GM21529 (cell line): ENCODE measurements at regions not wholly inside any gene's neighbourhood (a gene's known extent, or its start where the extent isn't known, plus 50 kb on each side); places are given as distances from the start of the nearest gene placed in this dataset.

ENCODE experiments used
- ATAC-seq: cut with Tn5 transposase; IDR thresholded peaks from one replicate; pipeline ENCODE4 v1.9.1; 2021; ENCODE audit not compliant: unreplicated experiment

DNA sequence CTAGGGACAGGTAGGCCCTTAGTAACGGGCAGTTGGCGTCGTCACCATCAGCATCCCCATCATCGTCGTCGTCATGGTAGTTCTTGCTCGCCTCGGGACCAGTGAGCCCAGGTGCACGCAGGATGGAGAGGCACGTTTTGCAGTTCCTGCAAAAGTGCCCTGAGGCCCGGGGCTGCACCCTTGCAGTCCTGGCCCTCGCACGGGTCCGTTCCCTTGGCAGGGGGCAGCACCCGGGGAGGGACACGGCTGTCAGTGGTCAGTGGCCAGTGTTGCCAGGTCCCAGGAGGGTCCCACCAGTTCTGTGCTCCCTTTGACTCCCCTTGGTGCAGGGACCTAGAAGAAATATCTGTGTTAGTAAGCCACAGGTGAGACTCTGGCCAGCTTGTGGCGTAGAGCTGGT is 243.9 kb upstream of the CIBAR2 start:
- ATAC-seq, result no peak

DNA sequence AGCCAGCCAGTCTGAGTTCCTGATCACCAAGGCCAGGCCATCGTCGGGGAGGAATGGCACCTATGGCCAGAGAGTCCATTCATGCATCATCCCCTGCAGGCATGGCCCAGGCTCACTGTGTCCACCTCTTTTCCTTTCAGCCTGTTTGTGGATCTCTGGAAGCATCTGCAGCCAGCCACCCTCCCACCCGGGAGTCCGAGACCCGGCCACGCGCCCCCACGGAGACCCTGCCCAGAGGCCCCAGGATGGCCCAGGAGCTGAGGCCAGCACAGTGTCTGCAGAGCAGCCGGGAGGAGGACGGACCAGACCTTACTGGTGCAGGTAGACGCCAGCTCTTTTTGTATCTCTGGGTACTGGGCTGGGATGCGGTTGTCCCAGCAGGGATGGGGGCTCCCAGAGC is 245.1 kb upstream of the CIBAR2 start:
- no peak for ATAC-seq

DNA sequence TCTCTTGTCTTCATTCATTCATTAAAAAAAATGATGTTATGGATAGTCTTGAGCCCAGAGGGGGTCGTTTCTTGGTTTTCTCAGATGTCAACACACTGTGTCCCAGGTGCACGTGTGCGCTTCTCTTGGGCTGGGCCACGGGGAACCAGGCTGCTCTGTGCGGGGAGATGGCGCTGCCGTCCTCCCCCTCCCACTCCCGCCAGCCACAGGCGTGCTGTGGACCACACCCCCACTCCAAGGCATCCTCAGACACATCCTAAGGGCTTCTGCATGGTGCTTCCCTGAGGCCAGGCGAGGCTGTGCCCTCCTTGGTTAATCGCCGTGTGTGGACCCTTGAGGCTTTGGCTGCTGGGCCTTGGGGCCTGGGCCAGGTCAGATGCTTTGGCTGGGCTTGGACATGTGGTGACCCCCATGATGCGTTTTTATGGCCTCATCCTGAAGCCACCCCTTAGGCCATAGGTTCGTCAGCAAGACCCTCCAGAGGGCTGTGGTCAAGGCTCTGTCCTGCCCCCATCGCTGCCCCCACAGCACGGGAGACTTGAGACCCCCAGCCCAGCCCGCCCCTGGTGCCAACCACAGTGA is 245.7 kb upstream of the CIBAR2 start:
- ATAC-seq, result no peak

DNA sequence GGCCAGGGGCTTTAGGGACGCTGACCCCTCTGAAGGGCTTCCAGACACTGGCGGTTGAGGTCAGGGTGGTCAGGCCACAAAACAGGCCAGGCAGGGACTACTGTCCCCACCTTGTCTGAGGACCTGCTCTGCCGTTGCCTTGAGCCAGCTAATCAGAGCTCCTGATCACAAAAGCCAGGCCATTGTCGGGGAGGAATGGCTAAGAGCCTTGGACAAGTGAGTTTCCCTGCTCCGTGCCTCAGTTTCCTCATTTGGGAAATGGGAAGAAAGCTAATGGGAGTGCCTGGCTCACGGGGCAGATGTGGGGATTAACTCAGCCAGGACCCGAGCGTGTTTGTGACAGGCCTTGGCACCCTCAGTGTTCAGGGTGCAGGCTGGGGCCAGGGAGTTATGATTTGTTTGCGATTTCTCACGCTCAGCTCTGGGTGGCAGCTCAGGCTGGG is 246.5 kb upstream of the CIBAR2 start:
- no peak for ATAC-seq

- no peak for ATAC-seq
These were observed 247.0 kb upstream of the CIBAR2 start for GRCh38 chr16:85359147-85359822.

GRCh38 chr16:85360323-85361277 is 248.3 kb upstream of the CIBAR2 start:
- ATAC-seq, result no peak

- ATAC-seq, result no peak
These were observed 249.3 kb upstream of the CIBAR2 start for GRCh38 chr16:85361441-85362118.

GRCh38 chr16:85362443-85362842 is 250.2 kb upstream of the CIBAR2 start:
- no peak for ATAC-seq

DNA sequence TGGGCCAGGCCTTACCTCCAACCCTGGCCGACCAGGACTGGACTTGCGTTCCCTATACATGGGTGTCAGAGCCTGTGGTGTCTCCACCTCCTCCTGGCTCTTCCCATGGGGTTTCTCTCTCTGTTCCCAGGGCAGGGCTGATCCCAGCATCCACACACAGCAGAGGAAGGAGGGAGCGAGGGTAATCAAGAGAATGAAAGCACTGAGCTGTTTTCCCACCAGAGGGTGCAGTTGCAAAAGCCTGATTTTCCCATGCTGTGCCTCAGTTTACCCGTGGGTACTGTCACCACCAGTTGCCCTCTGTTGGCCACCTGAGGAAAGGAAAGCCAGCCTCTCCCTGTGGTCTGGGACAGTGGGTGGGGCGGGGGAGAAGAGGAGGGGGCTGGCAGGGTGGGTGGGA is 249.7 kb upstream of the GSE1 start:
- no peak for ATAC-seq

- ATAC-seq, result no peak
These were observed 249.2 kb upstream of the GSE1 start for GRCh38 chr16:85363881-85364280.

- no peak for ATAC-seq
These were observed 248.6 kb upstream of the GSE1 start for GRCh38 chr16:85364323-85365040.

DNA sequence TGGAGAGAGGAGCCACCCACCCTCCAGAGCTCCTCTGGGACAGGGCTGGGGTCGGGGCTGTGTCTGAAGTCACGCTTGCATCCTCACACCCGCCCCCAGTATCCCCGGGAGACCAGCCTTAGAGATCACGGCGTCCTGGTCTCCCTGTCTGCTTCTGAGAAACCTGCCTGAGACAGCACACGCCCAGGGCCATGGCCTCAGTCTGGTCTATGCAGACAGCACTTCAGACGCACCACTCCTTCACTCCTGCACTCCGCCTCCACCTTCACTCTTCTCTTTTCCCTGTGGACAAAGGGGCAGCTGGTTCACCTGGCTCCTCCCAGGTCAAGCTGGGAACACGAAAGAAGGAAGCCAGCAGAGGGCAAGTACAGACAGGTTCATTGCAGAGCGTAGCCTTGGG is 248.0 kb upstream of the GSE1 start:
- no peak for ATAC-seq

DNA sequence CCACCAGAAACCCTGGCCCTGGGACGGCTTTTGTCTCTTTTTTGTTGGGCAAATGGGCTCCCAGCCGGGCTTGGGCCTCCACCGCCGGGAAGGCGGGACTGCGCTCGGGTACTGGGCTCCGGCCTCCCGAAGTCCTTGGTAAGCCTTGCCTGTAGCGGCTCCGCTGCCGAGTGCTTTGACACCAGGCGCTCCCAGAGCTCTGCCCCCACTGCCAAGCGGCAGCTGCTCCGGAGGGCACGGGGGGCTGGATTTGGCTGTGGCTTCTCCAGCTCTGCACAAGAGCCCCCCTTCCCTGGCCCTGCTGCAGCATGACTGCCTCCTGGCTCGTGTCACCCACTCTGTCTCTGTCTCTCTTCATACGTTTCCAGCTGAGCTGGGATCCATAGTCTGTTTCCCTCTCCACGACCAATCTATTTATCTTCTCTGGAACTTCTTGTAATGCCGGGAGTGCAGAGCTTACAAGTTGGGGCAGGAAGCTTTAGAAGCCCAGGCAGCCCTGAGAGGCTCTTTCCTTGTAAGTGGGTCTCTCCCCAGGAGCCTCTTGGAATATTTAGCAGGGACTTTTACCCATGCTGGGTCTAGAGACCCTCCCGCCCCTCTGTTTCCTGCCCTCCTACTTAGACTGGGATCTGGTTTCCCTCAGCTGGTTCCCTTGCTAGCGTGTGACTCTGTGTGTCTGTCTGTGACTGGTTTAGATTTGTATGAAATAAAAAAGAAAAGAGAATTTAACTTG is 246.9 kb upstream of the GSE1 start:
- ATAC-seq, result no peak

DNA sequence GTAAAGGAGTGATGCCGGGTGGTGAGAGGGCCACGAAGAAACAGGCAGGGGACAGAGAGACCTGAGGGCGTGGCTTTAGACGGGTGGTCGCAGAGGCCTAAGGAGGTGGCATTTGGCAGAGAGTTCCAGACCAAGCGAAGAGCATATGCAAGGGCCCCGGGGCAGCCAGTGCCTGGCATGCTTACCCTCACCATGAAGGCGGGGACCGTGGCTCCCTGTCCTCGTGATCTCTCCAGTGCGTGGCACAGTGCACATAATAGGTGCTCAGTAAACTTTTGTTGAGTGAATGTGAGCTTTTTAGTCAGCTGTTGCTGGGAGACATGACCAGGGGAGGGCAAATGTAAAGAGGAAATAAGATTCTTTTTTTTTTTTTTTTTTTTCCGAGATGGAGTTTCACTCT is 245.6 kb upstream of the GSE1 start:
- ATAC-seq, result no peak

DNA sequence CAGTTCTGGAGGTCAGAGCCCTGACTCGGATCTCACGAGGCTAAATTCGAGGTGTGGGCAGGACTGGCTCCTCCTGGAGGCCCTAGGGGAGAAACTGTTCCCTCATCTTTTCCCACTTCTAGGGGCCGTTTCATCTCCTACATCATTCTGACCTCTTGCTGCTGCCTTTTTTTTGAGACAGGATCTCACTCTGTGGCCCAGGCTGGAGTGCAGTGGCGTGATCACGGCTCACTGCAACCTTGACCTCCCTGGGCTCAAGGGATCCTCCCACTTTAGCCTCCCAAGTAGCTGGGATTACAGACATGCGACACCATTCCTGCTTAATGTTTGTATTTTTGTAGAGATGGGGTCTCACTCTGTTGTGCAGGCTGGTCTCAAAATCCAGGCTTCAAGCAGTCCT is 244.1 kb upstream of the GSE1 start:
- ATAC-seq, result no peak

DNA sequence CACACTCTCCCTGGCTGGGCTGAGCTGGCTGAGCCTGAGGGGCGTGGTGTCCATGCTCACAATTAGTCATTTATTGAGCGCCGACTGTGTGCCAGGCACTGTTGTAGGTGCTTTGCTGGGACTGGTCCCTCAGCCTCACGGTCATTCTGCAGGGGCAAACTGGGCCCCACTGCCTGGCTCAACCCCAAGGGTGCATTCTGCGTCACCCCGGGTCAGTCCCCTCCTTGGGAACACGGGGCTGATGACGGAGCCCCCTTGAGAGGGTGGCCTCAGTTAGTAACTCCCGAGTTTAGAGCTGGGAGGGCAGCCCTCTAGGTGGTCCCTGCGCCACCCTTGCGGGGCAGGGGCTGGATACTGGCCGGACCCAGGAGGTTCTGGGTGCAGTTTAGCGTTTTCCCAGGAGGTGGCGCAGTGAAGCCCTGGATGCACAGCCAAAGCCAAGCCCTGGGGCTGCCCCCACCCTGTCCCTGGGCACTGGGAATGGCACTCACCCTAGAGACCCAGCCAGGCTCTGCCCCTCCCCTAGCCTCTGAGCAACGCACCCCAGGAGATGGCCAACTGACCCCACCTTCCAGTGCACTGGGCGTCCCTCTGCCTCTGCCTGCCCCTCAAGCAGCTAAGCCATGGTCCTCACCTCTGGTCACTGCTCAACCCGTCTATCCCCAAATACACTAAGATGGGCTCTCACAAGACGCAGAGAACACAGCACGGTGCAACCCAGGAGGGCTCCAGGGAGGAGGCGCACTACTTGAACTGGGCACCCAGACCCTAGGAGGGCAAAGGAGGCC is 243.2 kb upstream of the GSE1 start:
- no peak for ATAC-seq

GRCh38 chr16:85370543-85370880 is 242.6 kb upstream of the GSE1 start:
- ATAC-seq, result no peak

DNA sequence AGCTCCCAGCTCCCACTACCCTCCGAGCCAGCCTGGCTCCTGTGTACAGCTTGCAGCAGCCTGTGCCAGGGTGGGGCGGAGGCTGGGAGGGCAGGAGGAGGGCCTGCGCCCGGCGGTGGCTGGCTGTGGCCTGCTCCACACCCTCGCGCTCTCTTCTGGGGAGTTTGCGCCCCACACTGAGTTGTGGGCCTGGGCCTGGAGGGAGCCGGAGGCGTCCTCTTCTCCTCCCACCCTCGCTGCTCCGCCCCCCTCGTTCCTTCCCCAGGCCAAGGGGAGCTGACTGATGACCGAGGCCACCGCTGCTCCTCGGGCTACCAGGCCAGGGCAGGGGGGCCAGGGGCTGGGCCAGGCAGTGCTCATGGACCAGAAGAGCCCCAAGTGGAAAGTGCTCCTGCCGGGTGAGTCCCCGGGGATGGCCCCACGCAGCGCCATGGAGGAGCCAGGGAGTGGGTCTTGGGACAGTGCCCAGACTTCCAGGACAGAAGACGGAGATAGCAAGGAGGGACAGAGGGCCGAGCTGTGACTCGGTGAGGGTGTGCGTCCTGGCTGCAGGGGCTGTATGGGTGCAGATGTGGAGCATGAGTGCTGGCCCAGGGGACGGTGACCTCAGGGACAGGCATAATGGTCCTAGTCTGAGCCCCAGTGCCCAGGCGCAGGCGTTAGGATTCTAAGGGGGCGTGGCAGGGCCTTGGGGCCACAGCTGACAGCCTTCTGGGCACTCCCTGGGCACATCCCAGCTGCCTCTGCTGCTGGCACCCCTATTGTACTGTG is 242.1 kb upstream of the GSE1 start:
- ATAC-seq, result no peak

- no peak for ATAC-seq
These were observed 241.2 kb upstream of the GSE1 start for GRCh38 chr16:85371948-85372347.
